GM18511 (cell line): ENCODE measurements at regions not wholly inside any gene's neighbourhood (a gene's known extent, or its start where the extent isn't known, plus 50 kb on each side); places are given as distances from the start of the nearest gene placed in this dataset.
"Not testable (repeated sequence)": the region's sequence is repeated elsewhere in the genome, so short reads cannot be mapped to it uniquely, and the experiment has no call there.

Experiments
- ATAC-seq: cut with Tn5 transposase; IDR thresholded peaks from one replicate; pipeline ENCODE4 v1.9.1; 2021; ENCODE audit warnings: mild to moderate bottlenecking, moderate library complexity; ENCODE audit not compliant: unreplicated experiment

DNA sequence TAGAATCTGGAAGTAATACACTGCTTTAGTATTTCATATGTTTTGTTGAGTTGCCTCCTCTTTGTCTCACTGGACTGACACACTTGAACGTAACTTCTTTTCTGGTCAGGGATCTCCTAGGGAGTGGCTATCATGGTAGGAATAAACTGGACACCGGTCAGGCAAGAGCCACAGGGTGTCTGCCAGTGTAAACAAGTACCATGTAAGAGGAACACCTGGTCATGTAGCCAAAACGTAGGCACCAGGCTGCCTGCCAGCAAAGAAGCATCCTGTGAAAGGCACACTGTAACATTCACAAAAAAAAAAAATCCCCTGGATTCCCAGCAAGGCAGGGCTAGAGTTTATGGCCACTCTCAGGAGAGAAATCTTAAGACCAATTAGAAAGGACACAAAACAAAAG, 372.8 kb upstream of the RND3 start:
- ATAC-seq: no peak

DNA sequence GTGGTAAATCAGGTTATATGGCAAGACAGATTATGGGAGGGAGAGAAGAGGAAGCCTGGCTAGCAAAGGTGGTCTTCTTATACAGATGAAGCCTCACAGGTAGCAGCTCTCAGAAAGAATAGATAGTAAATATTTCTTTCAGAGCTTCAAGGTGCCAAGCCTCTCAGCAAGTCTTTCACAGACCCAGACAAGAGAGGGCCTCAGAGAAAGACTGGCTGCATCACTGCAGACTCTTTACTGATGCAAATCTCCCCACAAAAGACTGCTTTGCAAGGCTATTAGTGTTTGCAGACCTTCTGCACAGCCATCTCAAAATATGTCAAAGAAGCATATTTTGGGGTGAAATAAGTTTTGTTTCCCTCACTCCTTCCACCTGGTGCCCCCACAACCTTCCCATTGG, 372.4 kb upstream of the RND3 start:
- ATAC-seq: no peak

- no peak for ATAC-seq
Observed at GRCh38 chr2:150859162-150859561, 371.7 kb upstream of the RND3 start.

- ATAC-seq: no peak
Observed at GRCh38 chr2:150858382-150858781, 370.9 kb upstream of the RND3 start.

DNA sequence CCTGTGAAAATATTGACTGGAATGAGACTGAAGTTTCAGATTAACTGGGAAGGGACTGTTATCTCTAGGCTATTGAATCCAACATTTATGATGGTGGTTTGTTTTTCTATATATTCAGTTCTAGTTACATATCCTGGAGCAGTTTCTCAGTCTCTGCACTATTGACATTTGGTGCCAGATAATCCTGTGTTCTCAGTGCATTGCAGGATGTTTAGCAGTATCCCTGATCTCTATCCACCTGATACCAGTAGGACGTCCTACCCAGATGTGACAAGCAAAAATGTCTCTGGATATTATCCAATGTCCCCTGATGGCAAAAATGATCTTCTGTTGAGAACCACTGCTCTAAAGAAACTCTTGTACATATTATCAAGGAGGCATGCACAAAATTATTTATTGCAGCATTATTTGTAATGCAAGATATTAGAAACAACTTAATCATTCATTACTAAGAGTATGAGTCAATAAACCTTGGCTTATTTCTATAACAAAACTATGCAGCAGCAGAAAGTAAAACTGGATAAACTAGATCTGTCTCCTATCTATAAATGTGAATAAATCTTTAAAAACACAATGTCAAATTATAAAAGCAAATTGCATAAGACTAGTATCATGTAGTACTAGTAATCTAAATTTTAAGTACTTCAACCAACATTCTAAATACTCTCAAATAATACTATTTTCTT, 369.3 kb upstream of the RND3 start:
- no peak for ATAC-seq

DNA sequence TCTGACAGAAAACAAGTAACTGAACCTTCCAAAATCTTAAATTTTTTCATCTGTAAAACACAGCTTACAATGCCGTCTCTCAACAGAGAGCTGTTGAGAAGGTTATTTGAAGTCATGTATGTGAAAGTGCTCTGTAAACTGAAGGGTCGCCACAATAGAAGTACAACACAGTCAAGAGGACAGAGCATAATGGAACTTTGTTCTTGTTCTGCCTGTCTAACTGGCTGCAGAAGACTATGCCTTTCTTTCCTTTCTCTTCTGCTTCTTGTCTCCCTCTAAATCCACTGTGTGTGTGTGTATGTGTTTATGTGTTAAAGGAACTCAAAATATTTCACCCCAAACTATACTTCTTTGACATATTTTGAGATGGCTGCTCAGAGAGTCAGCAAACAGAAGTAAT, 365.8 kb upstream of the RND3 start:
- ATAC-seq: no peak

DNA sequence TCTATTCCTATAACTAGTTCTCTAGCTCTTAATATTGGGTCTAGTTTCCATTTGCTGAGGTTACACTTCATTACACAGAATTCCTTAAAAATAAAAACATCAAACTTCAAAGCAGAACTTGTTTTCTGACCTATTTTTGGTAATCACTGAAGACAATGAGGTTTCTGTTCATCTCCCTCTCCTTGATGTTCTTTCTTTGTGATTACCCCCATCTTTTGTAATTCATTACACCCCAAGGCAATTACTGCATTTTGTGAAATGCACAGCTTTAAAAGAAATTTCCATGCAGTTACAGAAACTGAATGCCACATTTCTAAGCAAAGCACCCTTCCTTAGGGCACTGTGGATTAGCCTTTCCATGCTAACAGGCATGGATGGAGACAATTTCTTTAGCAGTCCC, 363.2 kb upstream of the RND3 start:
- ATAC-seq: no peak

DNA sequence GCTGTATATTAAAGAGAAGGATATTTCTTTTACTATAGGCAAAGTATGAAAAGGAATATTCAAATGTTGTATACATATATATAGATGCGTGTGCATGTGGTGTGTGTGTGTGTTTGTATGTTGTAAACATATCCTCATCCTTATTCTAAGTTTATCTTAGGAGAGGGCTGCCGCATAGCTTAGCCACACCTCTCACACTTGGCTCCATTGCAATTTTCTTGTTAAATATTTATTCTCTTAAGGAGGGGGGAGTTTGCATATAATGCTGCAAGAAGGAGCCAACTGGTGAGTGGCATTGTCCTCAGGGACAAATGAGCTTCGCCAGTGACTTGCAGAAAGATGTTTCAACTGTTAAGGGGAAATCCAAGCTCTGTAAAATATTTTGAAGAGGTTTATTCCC, 360.1 kb upstream of the RND3 start:
- no peak for ATAC-seq

DNA sequence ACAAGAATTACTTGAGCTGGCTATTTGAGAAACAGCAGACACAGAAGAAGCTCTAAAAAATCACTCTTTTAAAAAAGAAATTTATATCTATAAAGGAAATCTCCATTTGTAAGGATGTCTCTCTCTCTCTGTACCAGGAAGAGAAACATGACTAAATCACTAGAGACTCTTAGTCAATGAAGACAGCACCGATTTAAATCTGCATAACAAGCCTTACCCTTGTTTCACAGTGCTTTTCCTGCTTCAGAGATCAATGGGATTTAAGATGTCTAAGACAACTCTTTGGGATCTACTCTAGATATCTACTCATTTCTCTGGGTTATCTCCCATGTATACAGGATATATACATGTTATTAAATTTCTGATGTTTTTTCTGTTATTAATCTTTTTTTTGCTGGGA, 359.2 kb upstream of the RND3 start:
- no peak for ATAC-seq

DNA sequence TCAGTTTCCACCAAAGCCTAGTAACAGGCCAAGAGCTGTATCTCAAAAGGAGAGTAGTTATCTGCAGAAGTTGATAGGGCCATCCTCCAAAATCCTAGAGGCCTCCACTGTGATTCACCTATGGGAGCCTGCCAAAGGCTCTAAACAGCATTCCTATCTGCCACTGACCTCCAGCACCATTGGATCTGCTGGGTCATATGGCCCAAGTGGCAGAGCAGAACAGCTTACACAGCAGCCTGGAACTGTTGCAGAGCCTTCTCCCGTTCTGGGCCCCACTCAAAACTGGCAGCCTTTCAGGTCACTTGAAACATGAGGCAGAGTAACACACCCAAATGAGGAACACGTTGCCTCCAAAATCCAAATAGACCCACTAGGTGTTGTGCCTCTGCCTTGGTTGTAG, 345.2 kb upstream of the RND3 start:
- no peak for ATAC-seq

DNA sequence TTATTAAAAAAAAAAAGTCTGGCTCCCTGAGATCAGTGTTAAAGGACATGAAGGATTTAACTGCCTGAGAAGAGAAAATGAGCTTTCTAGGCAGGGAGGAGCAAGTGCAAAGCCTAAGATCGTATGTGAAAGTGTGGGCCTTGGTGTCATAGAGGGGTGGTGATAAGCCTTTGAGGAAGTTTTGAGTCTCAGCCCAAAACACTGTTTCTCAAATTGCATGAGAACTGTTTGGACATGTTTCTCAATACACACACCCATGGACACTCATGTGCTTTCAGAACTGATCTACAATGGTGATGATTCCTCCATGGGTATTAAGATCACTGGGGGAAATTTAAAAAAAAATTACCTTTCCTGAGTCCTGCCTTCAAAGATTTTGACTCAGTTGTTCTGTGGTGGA, 336.7 kb upstream of the RND3 start:
- no peak for ATAC-seq

GRCh38 chr2:150817422-150817821, 330.0 kb upstream of the RND3 start:
- ATAC-seq: no peak

- ATAC-seq: no peak
Observed at GRCh38 chr2:150812664-150813367, 325.3 kb upstream of the RND3 start.

DNA sequence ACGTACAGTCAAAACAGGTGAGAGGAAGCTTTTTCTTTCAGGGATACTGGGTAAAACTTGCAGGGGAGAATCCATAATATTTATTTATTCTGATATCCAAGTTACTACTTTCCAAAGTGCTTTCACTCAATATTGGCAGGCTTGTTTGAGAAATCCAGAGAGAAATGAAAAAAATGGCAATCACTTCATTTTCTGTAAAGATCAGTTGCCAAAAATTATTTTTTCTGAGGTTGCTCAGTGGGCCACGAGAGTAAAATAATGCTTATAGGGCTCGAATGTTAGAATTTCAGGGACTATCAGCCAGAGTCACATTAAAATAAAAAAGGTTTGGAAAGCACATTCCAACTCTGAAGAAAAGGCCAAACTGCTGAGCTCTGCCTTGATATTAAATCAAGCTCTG, 324.6 kb upstream of the RND3 start:
- no peak for ATAC-seq

DNA sequence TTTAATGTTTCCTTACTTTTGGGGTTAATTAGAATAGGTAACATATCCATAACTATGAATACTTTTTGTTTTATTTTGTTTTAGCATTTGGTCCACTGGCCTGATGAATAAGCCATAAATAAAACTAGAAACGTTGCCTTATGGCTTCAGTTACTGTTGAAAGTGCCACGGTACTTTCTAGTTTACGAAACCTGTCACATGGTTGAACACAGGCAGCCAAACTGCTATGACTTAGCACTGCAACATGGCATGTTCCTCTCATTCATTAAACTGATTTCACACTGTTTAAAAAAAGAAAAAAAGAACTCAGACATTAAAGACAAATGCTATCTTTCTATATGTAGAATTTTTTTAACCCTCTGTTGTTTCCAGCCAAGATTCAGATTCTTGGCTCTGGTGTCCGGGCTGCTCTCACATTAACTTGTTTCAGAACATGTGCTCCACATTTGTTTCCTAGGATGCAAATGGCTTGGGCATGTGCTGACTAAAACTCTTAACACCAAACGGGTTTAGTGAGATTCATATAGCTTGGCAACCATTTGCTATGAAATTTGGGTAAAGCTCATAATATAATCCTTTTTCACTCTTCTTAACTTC, 323.9 kb upstream of the RND3 start:
- peak; percentile 85 for ATAC-seq

- ATAC-seq: no peak
Observed at GRCh38 chr2:150809103-150809502, 321.6 kb upstream of the RND3 start.

- ATAC-seq: no peak
Observed at GRCh38 chr2:150806336-150806735, 318.9 kb upstream of the RND3 start.

DNA sequence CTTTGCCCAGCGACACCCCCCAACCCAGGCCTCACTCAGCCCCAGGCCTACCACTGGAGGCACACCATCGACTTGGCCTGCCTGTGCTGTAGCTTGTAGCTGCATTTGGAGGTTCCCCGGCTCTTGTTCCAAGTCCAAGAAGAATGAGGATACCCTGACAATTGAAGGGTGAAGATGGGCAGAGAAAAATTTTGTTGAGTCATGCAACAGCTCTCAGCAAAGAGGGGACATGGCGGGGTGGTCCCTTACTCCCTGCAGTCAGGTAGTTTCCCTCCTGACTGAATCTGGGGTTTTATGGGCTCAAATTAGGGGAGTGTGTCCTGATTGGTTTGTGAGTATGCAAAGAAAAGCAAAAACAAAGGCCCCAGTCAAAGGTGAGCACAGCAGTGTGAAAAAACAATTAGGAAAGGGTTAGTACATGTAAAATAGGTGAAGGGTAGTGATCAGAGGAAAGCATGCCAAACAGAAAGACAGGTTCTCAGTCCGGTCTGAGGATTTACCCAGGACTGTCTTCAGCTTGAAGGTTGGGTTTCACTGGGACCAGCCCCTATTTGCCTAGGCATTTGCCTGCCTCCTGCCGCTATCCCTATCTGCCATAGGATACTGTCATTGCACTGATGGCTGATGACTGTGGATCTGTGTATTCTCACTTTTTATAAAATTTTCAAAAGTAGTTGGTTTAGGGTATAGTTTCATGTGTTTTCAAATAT, 316.4 kb upstream of the RND3 start:
- no peak for ATAC-seq

GRCh38 chr2:150802635-150803034, 315.2 kb upstream of the RND3 start:
- no peak for ATAC-seq

GRCh38 chr2:150796236-150796635, 308.8 kb upstream of the RND3 start:
- ATAC-seq: not testable (repeated sequence)

DNA sequence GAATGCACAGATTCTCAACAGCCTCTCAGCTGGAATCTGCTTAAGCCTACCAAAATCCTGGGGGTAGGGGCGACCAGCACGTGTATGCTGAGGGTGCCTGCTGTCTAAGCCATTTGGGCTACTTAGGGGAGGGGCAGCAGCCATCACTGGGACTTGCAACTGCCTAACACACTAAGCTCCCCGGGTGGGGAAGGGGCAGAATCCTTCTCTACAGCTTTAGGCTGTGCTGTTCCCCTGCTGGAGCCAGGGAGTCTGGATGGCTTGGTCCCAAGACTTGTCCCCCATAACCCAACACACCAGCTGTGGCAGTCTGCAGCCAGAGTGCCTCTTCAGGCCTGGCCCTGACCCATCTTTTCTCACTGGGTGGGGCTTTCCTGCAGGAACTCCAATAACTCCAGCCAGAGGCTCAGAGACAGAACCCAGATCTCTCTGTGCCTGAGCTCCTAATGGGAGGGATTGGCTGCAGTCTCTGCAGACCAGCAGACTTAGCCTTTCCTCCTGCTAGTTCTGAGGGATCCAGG, 305.4 kb upstream of the RND3 start:
- no peak for ATAC-seq

DNA sequence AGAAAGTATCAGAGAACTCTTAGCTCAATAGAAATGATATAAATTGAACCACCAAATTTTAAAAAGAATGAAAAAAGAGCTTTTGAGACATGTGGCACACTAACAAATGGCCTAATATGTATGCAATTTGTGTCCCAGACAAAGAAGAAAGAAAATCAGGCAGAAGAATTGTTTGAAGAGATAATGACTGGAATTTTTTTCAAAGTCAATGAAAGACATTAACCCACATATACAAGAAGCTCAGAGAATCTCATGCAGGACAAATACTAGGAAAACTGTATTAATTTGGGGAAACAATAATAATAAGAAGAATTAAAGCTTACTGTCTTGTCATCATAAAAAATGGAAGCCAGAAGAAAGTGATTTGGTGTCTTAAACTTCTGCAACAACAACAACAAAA, 304.1 kb upstream of the RND3 start:
- ATAC-seq: no peak
